Fibroblast of villous mesenchyme (primary cell): ENCODE measurements at regions not wholly inside any gene's neighbourhood (a gene's known extent, or its start where the extent isn't known, plus 50 kb on each side); places are given as distances from the start of the nearest gene placed in this dataset.
"Not testable (repeated sequence)": the region's sequence is repeated elsewhere in the genome, so short reads cannot be mapped to it uniquely, and the experiment has no call there.

Experiments used
- DNase-seq: peaks from one replicate; pipeline ENCODE4 v3.0.0-alpha.2; 2010; ENCODE audit warnings: low read depth
- H3K4me3 ChIP-seq: 2 replicates; pipeline ENCODE4 v1.5.1; 2011; ENCODE audit warnings: low read depth, mild to moderate bottlenecking, low read length
- TF ChIP-seq, protein P1 (sequence below): IDR thresholded peaks from 2 replicates; pipeline ENCODE4 v1.5.1; 2012; ENCODE audit warnings: low read depth, mild to moderate bottlenecking, low read length; ENCODE audit not compliant: insufficient read depth

DNA sequence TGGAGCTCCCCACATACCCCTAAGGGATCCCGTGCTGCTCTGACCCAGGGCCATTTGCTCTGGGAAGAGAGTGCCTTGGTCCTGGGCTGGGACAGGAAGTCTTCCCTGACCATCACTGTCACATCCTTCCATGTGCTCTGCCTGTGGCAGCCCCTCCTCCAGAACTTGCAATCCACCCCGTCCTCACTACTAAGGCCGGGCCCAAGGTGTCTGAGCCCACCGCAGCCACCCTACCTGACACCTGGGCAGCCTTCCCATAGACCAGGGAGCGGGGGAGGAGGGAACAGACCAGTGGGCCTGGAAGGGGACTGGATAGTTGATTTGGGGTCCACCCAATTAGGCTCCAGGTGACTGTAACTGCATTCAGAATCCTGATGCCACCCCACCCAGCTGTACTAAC is 117.5 kb upstream of the CRHR1 start:
- no peak for DNase-seq
- TF ChIP-seq, protein P1, sequence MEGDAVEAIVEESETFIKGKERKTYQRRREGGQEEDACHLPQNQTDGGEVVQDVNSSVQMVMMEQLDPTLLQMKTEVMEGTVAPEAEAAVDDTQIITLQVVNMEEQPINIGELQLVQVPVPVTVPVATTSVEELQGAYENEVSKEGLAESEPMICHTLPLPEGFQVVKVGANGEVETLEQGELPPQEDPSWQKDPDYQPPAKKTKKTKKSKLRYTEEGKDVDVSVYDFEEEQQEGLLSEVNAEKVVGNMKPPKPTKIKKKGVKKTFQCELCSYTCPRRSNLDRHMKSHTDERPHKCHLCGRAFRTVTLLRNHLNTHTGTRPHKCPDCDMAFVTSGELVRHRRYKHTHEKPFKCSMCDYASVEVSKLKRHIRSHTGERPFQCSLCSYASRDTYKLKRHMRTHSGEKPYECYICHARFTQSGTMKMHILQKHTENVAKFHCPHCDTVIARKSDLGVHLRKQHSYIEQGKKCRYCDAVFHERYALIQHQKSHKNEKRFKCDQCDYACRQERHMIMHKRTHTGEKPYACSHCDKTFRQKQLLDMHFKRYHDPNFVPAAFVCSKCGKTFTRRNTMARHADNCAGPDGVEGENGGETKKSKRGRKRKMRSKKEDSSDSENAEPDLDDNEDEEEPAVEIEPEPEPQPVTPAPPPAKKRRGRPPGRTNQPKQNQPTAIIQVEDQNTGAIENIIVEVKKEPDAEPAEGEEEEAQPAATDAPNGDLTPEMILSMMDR: no peak
- H3K4me3 ChIP-seq: no peak overlapping the region

DNA sequence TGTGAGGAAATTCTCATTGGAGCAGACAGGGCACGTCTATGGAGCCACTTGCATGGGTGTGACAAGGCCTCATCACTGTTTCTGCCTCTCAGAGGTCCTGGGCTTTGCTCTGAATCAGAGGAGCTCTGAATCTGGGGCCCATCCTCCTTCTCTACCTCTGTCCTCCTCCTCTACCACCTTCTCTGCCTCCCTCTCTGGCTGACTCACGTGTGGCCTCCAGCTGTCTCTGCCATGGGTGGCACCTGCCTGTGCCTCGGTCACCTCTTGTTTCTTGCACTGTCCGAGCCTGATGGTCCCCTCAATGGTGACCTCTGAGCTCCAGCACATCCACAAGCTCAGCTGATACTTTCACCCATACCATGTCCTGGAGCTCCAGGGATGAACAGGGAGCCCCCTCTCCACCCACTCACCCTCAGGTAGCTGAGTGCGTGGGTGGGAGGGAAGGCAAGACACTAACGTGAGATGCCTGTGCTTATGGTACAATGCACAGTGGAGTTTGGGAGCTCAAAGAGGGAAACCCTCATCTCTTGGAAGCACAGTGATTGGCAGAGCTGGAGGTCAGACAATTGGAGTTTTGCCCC is 116.4 kb upstream of the CRHR1 start:
- H3K4me3 ChIP-seq: no peak overlapping the region
- TF ChIP-seq, protein P1: no peak
- DNase-seq: no peak

DNA sequence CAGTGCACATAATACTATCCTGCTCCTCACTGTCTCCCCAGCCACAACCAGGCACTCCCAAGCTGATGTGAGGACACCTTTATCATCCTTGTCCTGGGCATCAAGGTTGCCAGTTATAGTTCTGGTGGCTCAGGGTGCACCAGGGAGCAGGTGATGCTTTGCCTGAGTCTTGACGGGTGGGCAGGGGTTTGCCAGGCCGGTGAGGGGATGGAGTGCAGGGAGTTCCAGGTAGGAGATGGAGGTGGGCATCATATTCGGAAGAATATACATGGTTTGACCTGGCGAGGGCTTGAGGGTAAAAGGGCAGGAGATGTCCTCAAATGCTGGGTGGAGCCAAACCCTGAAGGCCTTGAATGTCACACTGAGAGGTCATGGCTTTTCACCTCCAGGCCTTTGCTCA is 115.8 kb upstream of the CRHR1 start:
- DNase-seq: no peak
- TF ChIP-seq, protein P1: no peak
- H3K4me3 ChIP-seq: no peak overlapping the region

DNA sequence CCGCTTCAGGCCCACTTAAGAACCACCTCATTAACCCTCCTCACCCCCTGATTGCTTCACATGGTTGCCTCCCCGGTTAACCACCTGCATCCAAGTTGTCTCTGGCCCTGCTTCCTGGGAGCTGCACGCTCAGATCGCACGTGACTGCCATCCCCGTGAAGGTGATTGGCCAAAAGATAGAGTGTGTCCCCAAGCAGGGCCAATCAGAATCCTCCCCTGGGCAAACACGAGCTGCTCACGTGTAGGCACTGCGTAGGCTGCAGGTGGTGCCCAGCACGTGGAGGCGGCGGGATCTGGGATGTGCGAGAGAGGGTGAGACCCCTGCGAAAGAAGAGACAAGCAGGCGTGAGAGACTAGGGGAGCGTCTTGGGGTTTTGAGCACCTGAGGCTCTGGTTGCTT is 111.8 kb upstream of the CRHR1 start:
- no peak for DNase-seq
- TF ChIP-seq, protein P1: no peak
- no peak overlapping the region for H3K4me3 ChIP-seq

DNA sequence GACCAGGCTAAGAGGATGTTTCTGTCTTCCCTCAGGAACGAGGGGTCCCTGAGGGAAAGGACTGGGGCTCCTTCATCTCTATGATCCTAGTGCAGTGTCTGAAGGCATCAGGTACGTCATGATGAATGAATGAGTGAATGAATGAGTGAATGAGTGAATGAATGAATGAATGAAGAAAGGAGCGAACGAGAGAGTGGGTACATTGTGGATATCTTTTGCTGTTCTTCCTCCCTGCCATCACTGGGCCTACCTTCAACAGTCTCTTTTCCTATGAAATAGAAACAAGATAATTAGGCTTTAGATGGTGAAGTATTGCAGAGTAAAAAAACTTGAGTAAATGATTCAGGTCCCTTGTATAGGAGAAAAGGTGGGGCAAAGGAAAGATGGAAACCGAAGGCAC is 111.3 kb upstream of the CRHR1 start:
- TF ChIP-seq, protein P1: no peak
- H3K4me3 ChIP-seq: no peak overlapping the region
- DNase-seq: no peak

DNA sequence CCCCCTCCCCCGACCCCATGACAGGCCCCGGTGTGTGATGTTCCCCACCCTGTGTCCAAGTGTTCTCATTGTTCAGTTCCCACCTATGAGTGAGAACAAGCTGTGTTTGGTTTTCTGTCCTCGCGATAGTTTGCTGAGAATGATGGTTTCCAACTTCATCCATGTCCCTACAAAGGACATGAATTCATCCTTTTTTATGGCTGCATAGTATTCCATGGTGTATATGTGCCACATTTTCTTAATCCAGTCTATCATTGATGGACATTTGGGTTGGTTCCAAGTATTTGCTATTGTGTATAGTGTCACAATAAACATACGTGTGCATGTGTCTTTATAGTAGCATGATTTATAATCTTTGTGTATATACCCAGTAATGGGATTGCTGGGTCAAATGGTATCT is 110.4 kb upstream of the CRHR1 start:
- not testable (repeated sequence) for H3K4me3 ChIP-seq, DNase-seq

DNA sequence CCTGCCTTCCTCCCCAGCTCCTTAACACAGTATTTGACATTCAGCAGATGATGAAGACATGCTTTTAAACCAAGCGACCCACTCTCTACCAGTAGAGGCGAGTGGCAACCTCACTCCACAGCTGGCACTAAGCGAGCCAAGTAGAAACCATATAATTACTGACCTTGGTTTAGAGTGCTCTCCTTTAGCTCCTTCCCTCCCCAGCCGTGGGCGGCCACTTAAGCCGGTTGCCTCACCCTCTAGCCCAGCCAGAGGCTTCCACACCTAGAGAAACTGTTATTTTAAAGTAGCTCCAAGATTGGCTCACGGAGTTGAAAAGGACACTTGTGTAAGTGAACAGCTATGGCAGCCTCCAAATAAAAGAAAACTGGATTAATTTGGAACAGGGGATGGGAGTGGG is 109.1 kb upstream of the CRHR1 start:
- no peak for DNase-seq
- TF ChIP-seq, protein P1: no peak
- no peak overlapping the region for H3K4me3 ChIP-seq

DNA sequence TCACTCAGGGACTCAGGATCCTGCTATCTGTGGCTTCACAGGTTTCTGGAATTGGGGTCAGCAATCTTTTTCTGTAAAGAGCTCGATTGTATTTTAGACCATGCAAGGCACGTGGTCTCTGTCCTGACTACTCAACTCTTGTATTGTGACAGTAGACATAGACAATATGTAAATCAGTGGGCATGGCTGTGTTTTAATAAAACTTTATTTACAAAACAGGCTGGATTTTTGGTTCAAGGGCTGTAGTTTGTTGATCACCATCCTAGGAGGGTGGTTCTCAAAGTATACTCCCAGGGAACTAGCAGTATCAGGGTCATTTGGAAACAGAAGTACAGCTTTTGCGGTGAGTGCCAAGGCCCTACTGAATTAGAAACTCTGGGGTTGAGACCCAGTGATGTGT is 108.2 kb upstream of the CRHR1 start:
- no peak overlapping the region for H3K4me3 ChIP-seq
- no peak for DNase-seq
- TF ChIP-seq, protein P1: no peak
